ENCODE measurements at regions not wholly inside any gene's neighbourhood (a gene's known extent, or its start where the extent isn't known, plus 50 kb on each side); places are given as distances from the start of the nearest gene placed in this dataset.

DNA sequence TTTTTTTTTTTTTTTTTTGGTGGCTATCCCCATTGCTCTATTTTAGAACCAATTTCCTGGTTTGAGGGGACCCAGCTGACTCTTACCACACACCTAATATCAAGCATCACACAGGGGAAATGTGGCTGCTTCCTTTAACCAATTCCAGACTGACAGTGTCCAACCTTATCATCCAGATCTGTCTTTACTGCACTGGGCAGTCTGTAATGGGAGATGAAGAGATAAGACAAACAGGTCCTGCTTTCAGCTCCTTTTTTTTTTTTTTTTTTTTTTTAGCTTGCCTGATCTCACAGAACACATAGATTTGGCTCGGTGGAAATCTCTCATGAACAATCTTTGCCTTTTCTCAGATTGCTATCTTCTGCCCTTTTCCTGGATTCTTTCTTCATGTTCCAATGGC, 198.8 kb upstream of the TYRP1 start:
- no peak for DNase-seq (ENCODE audit: low read depth)
- TF ChIP-seq, protein P1, sequence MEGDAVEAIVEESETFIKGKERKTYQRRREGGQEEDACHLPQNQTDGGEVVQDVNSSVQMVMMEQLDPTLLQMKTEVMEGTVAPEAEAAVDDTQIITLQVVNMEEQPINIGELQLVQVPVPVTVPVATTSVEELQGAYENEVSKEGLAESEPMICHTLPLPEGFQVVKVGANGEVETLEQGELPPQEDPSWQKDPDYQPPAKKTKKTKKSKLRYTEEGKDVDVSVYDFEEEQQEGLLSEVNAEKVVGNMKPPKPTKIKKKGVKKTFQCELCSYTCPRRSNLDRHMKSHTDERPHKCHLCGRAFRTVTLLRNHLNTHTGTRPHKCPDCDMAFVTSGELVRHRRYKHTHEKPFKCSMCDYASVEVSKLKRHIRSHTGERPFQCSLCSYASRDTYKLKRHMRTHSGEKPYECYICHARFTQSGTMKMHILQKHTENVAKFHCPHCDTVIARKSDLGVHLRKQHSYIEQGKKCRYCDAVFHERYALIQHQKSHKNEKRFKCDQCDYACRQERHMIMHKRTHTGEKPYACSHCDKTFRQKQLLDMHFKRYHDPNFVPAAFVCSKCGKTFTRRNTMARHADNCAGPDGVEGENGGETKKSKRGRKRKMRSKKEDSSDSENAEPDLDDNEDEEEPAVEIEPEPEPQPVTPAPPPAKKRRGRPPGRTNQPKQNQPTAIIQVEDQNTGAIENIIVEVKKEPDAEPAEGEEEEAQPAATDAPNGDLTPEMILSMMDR (conservative IDR thresholded peaks at IDR 0.05; ENCODE audit: low read depth, low read length), result no peak
- no peak overlapping the region for H3K4me3 ChIP-seq (ENCODE audit: low read depth, low read length)

DNA sequence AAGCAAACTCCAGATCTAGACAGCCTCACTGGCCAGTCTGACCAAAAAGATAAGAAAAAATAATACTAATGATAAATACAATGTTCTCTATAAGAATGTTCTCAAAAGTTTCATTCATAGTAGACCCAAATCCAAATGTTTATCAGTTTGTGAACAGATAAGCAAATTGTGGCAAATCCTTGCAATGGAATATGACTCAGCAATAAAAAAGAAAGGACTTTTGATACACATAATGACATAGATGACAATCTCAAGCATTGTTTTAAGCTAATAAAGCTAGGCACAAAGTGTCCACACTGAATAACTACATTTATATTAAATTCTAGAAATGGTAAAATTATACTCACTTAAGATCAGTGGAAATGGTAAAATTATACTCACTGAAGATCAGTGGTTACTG, 195.4 kb upstream of the TYRP1 start:
- TF ChIP-seq, protein P1 (conservative IDR thresholded peaks at IDR 0.05; ENCODE audit: low read depth, low read length), result no peak

DNA sequence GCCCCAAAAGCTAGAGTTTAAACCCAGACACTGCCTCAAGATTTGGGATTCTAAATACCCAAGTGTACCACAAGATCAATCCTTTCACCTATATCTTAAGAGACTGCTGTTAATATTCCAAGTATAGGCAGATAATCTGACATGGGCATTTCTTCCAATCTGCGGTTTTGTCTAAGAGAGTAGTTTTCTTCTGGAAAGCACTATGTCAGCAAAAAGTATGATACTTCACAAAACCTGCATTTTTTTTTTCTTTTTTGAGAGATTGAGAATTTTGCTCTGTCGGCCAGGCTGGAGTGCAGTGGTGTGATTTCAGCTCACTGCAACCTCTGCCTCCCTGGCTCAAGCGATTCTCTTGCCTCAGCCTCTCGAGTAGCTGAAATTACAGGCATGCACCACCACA, 190.7 kb upstream of the TYRP1 start:
- no peak for DNase-seq (ENCODE audit: low read depth)
- H3K4me3 ChIP-seq (ENCODE audit: low read depth, low read length), result no peak overlapping the region
- TF ChIP-seq, protein P1 (conservative IDR thresholded peaks at IDR 0.05; ENCODE audit: low read depth, low read length), result no peak

More for the DNA sequence above, 195.4 kb upstream of the TYRP1 start:
- no peak overlapping the region for H3K4me3 ChIP-seq (ENCODE audit: low read depth, low read length)
- no peak for DNase-seq (ENCODE audit: low read depth)

DNA sequence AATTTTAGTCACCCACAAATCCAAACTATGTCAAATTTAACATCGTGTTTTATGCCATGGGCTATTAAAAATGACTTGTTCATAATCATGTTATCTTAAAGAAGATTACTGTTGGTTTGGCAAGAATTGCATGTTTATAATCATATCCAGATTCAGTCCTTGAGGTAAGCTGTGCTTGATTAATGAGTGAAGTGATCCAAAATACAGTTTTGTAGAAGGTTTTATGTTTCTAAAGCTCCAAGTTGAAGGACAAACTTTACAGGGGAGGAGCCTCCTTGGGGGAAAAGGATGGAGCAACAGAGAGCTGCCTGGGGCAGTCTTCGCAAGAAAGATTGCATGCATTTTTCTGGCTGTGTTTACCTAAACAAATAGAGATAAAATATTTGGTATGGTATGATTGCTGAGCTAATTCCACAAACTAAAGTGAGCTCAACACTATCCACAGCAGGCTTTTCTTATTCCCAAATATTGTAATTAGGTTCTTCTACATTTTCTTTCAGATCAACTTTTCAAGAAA, 189.5 kb upstream of the TYRP1 start:
- DNase-seq (ENCODE audit: low read depth), result no peak
- no peak overlapping the region for H3K4me3 ChIP-seq (ENCODE audit: low read depth, low read length)
- TF ChIP-seq, protein P1 (conservative IDR thresholded peaks at IDR 0.05; ENCODE audit: low read depth, low read length), result no peak

DNA sequence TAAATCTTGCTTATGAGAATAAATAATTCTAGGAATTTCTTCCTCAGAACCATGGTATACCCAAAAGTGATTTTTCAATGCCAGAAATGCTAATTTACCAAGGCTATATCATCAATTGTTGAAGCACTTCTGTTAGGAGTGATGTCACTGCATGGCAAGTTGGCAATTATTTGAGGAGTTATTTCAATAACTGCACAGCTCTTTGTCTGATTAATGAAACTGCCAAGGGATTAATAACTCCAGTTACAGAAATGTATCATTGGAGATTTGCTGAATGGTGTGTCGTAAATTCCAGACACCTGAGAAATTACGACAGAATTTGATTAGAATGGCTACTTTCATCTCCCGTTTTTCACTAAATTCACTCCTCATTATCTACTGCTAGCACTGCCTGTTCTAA, 182.6 kb upstream of the TYRP1 start:
- H3K4me3 ChIP-seq (ENCODE audit: low read depth, low read length), result no peak overlapping the region
- no peak for DNase-seq (ENCODE audit: low read depth)
- TF ChIP-seq, protein P1 (conservative IDR thresholded peaks at IDR 0.05; ENCODE audit: low read depth, low read length), result no peak

DNA sequence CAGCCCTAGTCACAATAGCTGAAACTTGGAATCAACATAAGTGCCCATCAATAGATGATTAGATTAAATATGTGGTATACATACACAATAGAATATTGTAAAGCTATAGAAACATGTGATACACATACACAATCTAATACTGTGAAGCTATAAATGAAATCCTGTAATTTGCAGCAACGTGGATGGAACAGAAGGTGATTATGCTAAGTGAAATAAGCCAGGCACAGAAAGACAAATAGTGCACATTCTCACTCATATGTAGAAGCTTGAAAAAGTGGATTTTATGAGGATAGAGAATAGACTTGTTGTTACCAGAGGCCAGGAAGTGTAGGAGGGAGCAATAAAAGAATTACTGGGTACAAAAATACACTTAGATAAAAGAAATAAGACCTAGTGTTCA, 181.5 kb upstream of the TYRP1 start:
- no peak for DNase-seq (ENCODE audit: low read depth)
- TF ChIP-seq, protein P1 (conservative IDR thresholded peaks at IDR 0.05; ENCODE audit: low read depth, low read length), result no peak
- no peak overlapping the region for H3K4me3 ChIP-seq (ENCODE audit: low read depth, low read length)

DNA sequence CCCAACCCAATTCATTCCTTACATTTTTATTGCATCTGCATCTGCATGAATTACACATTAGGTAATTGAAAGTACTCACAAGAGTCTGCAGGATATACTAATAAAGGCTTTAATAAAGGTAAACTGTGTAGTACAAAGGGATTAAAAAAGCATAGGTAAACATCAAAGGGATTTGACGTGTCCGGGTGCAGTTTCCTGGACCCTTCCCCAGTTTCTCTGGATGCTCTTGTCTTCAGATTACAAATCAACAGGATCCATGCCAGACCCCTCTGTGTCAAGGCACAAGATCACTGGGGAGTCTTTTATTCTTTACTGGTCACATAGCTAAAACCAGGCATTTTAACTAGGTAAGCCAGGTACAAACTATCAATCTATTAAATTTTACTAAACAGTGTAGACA, 177.2 kb upstream of the TYRP1 start:
- no peak for DNase-seq (ENCODE audit: low read depth)
- TF ChIP-seq, protein P1 (conservative IDR thresholded peaks at IDR 0.05; ENCODE audit: low read depth, low read length), result no peak
- H3K4me3 ChIP-seq (ENCODE audit: low read depth, low read length), result no peak overlapping the region
